SK-N-MC (cell line): ENCODE measurements at regions not wholly inside any gene's neighbourhood (a gene's known extent, or its start where the extent isn't known, plus 50 kb on each side); places are given as distances from the start of the nearest gene placed in this dataset.

ENCODE experiments used
- EZH2 ChIP-seq: fragments of 200-600 bp; sonication (generic); IDR thresholded peaks from one replicate; pipeline ENCODE4 v1.6.1; 2017; ENCODE audit warnings: antibody characterized with exemption
- FOXP2 ChIP-seq: optimal IDR thresholded peaks from 2 replicates; pipeline ENCODE3; 2011; ENCODE audit warnings: mild to moderate bottlenecking, moderate library complexity; ENCODE audit not compliant: insufficient read depth; ENCODE audit errors: extremely low read length, control extremely low read depth
- POLR2AphosphoS5 ChIP-seq: IDR thresholded peaks from 2 replicates; pipeline ENCODE4 v1.6.1; 2012; ENCODE audit warnings: mild to moderate bottlenecking, low read depth, low read length, borderline replicate concordance

DNA sequence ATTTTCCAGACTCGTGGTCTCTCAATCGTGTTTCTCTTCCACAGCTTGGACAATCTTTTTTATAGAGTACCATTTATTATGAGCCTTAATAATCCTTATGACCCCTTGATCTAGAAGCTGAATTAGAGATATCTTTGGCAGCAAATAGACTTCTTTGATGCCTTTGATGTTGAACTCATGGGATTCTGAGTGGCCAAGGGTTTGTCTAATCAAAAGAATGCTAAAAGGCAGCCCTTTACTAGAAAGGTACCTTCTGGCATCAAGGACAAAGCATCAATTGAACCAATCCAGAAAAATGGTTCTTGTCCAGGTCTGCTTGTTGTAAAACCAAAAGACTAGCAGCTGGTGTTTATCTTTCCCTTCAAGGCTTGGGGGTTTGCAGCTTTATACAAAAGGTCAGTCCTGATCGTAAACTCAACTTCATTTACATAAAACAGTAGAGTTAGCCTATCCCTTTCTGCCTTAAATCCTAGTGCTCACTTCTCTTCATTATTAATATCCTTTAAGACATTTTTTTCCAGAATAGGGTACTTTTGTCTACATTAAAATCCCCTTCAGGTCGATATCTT lies 411.3 kb downstream of the FAT4 start:
- TF ChIP-seq POLR2AphosphoS5 (no peak), EZH2 (no peak), FOXP2 (no peak)
